GM21576 (cell line): ENCODE measurements at regions not wholly inside any gene's neighbourhood (a gene's known extent, or its start where the extent isn't known, plus 50 kb on each side); places are given as distances from the start of the nearest gene placed in this dataset.

Source experiments
- ATAC-seq: cut with Tn5 transposase; IDR thresholded peaks from one replicate; pipeline ENCODE4 v1.9.1; 2021; ENCODE audit warnings: mild to moderate bottlenecking, moderate library complexity; ENCODE audit not compliant: unreplicated experiment

DNA sequence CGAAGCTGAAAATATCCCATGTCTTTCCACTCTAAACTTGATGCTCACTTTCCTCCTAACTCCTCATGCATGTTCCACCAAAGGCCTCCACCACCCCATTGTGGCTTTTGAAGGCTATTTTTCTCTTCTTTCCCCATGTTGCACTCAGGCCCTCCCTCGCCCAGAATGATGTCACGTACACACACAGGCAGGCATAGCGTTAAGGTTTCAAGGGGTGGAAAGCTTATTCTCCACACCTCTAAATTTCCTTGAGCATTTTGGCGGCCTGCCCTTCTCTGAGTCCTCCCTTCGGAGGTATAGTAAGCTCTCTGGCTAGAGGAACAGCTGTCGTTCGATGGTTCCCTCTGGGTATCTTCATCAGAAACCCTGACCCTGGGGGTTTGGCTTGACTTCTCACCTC, 673.5 kb downstream of the ACTL7B start:
- no peak for ATAC-seq

DNA sequence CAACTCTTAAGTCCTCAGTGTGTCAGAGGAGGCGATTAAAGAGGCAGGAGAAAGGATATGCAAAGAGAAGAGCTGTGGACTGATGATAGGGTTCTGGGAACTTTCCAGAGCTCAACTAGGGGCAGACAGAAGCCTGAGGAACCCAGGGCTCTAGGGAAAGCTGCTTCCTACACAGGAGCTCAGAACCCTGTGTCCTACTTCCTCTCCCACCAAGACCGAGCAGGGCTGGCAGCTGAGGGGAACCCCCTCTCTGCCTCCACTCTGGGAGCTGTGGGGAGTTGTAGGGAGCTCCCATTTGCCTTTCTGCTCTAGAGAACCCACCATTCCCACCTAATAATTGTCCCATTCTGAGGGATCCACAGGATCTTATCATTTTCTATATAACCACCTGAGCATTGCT, 674.3 kb downstream of the ACTL7B start:
- ATAC-seq, result no peak

- no peak for ATAC-seq
These were observed 675.2 kb downstream of the ACTL7B start for GRCh38 chr9:108180541-108180940.

- no peak for ATAC-seq
These were observed 677.5 kb downstream of the ACTL7B start for GRCh38 chr9:108178318-108178717.

- ATAC-seq, result no peak
These were observed 678.8 kb upstream of the KLF4 start for GRCh38 chr9:108168236-108168850.

- no peak for ATAC-seq
These were observed 677.7 kb upstream of the KLF4 start for GRCh38 chr9:108167136-108167900.

DNA sequence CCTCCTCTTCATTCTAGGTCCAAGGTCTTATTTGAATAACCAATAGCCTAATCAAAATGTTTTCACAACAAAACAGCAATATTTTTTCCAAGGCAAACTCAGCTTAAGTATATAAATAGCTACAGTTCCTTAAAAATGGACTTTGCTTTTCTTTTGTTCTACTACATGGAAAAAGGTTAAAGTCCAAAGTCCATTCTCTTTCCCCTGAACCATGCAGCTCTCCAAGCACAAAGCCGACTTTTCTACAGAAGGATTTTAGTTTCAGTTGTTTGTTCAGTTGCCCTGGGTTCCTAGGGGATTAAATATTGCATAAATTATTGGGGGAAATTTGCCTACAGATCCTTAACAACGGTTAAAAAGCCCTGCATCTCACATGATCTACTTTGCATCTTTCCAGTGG, 677.0 kb upstream of the KLF4 start:
- ATAC-seq, result no peak

DNA sequence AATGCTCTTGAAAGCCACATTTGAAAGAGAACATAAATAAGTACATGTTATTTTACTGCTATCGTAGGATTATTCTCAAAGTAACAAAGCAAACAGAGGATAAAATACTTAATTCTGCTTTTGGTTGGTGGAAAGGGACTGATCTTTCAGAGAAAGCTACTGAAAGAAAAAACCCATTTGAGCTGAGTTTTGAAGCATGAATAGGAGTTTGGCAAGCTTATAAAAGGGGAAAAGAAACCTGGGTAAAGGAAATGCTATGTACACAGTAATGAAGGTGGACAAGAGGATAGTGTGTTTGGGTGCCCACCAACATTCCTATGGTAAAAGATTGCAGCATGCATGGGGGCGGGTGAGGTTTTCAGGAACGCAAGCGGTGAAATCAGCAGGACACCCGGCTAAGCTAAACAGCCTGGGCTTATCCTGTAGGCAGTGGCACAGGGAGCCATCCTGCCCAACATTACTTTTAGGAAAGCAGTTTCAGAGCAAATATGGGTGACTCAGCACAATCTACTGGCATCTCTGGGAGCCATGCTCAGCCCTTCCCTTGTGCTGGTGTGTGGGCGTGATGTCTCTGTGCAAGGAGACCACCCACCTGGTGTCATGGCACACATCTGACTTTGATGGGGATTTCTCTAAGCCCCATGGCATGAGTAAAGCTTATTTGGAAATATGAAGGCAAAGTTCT, 673.9 kb upstream of the KLF4 start:
- ATAC-seq, result no peak

GRCh38 chr9:108162664-108163063, 673.1 kb upstream of the KLF4 start:
- no peak for ATAC-seq

- ATAC-seq, result no peak
These were observed 671.9 kb upstream of the KLF4 start for GRCh38 chr9:108161503-108161902.

DNA sequence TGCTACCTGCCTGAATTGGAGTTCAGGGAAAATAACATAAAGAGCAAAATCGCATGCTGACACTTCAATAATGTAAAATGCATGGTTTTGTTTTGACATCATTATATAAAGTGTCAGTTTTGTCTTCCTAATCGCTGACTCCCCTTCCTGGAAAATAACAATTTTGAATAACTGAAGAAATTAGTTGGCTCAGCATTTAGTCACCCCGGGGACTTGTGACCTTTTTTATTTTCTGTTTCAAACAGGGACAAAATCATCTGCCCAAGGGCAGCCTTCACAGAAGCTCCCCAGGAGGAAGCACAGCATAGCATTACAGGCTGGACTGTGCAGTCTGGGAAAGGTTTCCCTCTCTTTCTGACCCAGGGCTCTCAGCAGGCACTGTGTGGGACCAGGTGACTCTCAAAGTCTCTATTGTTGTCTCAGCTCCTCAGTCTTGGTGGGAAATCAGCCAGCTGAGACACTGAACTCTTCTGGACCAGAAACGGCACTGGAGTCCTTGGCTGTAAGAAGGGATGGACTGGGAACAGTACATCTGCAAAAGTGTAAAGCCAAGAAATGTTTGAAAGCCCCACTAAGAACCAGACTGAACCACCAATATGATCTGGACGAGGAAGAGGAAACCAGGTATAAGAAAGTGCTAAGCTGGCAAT, 671.3 kb upstream of the KLF4 start:
- no peak for ATAC-seq

- no peak for ATAC-seq
These were observed 670.5 kb upstream of the KLF4 start for GRCh38 chr9:108160039-108160438.

- no peak for ATAC-seq
These were observed 668.8 kb upstream of the KLF4 start for GRCh38 chr9:108158236-108158995.

DNA sequence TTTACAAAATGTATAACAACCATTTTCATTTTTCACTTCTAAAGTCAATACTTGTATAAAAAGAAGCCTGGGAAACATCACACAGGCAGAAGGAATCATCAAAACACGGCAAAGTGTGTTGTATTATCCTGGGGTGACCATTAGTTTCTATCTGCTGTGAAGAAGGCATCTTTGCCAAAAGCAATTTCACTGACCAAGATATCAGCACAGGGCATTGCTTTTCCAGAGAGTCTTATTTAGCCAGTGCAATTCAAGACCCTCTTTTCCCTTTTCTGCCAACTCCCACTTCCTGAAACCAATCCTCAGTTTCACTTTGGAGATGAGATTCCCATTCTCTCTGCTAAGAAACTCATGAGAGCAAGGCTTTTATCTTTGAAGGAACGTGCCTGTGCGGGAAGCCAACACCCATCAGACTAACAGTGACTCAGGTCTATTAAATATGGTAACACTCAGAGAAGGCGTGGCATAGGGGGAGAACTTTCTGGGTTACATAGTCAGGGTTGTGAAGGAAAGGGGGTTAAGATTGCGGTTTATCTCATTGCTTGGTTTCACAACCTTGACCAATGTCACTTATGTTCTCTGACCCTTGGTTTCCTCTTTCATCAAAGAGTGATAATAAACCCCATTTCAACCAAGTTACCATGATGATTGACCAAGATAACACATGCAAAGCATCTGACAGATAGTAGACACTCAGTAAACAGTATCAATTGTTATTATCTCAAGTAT, 666.9 kb upstream of the KLF4 start:
- ATAC-seq, result no peak

DNA sequence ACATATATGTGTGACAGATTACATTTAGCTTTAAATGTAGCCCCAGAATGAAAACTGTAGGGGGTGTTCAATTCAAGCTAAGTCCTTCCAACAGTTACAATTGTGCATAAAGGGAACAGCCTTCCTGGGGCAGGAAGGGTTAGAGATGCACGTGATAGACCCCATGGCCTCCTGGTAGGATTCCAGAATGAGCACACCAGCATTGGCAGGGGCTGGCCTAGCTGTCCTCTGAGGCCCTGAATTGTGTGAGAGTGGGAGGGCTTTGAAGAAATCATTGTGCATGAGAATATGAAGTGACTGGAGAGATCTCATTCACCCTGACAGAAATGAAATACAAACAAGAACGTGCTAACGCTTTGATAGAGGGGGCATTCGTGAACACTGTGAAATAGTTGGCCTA, 663.8 kb upstream of the KLF4 start:
- ATAC-seq, result no peak

GRCh38 chr9:108150736-108151586, 661.4 kb upstream of the KLF4 start:
- ATAC-seq, result no peak

GRCh38 chr9:108149326-108149725, 659.8 kb upstream of the KLF4 start:
- no peak for ATAC-seq

GRCh38 chr9:108142504-108143201, 653.1 kb upstream of the KLF4 start:
- no peak for ATAC-seq

- no peak for ATAC-seq
These were observed 652.6 kb upstream of the KLF4 start for GRCh38 chr9:108142142-108142503.
